Activated naive CD4-positive, alpha-beta T cell treated with anti-CD3 and anti-CD28 coated beads, Interleukin-2, amount 50 U/mL, for 72 hours (primary cell): ENCODE measurements at regions not wholly inside any gene's neighbourhood (a gene's known extent, or its start where the extent isn't known, plus 50 kb on each side); places are given as distances from the start of the nearest gene placed in this dataset.
"Not testable (repeated sequence)": the region's sequence is repeated elsewhere in the genome, so short reads cannot be mapped to it uniquely, and the experiment has no call there.

Source experiments
- ATAC-seq, 2 donors: fragments of 150-1000 bp; cut with Tn5 transposase; 2 replicates each; pipeline ENCODE4 v1.10.0; 2021; ENCODE audit warnings: mild to moderate bottlenecking in 2 of 2, moderate library complexity in 2 of 2
- DNase-seq, 2 donors: peaks; one replicate each; pipeline ENCODE4 v3.0.0; 2021 to 2022; ENCODE audit warnings: low spot score in 2 of 2
- H3K27ac Mint-ChIP-seq, 2 donors: one replicate each; pipeline ENCODE4 v1.8.0; 2022; ENCODE audit warnings: mild to moderate bottlenecking in 2 of 2, mixed read lengths in 2 of 2
- H3K36me3 Mint-ChIP-seq, 2 donors: one replicate each; pipeline ENCODE4 v1.8.0; 2022; ENCODE audit warnings: mixed read lengths in 2 of 2
- H3K9me3 Mint-ChIP-seq, 2 donors: one replicate each; pipeline ENCODE4 v1.8.0; 2022; ENCODE audit warnings: mixed read lengths in 2 of 2

GRCh38 chr9:42316026-42316425 is 132.6 kb downstream of the SPATA31A6 start:
- ATAC-seq, H3K27ac Mint-ChIP-seq, H3K9me3 Mint-ChIP-seq, H3K36me3 Mint-ChIP-seq, DNase-seq: not testable (repeated sequence)

- H3K9me3 Mint-ChIP-seq, DNase-seq, H3K36me3 Mint-ChIP-seq, ATAC-seq, H3K27ac Mint-ChIP-seq: not testable (repeated sequence)
Measured at GRCh38 chr9:42317677-42318076, 134.2 kb downstream of the SPATA31A6 start.

- not testable (repeated sequence) for H3K27ac Mint-ChIP-seq, H3K9me3 Mint-ChIP-seq, H3K36me3 Mint-ChIP-seq, DNase-seq, ATAC-seq
Measured at GRCh38 chr9:42323084-42323809, 139.8 kb downstream of the SPATA31A6 start.

- H3K9me3 Mint-ChIP-seq = not testable (repeated sequence)
Measured at GRCh38 chr9:42325142-42325541, 141.7 kb downstream of the SPATA31A6 start.

GRCh38 chr9:42325561-42325960 is 142.1 kb downstream of the SPATA31A6 start:
- ATAC-seq, DNase-seq, H3K36me3 Mint-ChIP-seq, H3K27ac Mint-ChIP-seq, H3K9me3 Mint-ChIP-seq: not testable (repeated sequence)

More at GRCh38 chr9:42325142-42325541, 141.7 kb downstream of the SPATA31A6 start:
- DNase-seq, ATAC-seq, H3K36me3 Mint-ChIP-seq, H3K27ac Mint-ChIP-seq: not testable (repeated sequence)

- not testable (repeated sequence) for H3K9me3 Mint-ChIP-seq, DNase-seq, H3K36me3 Mint-ChIP-seq, ATAC-seq, H3K27ac Mint-ChIP-seq
Measured at GRCh38 chr9:42326482-42326881, 143.0 kb downstream of the SPATA31A6 start.

- H3K9me3 Mint-ChIP-seq, H3K36me3 Mint-ChIP-seq, ATAC-seq, DNase-seq, H3K27ac Mint-ChIP-seq: not testable (repeated sequence)
Measured at GRCh38 chr9:42335342-42335741, 151.9 kb downstream of the SPATA31A6 start.

- H3K9me3 Mint-ChIP-seq, H3K27ac Mint-ChIP-seq, H3K36me3 Mint-ChIP-seq, ATAC-seq, DNase-seq: not testable (repeated sequence)
Measured at GRCh38 chr9:42335984-42336657, 152.7 kb downstream of the SPATA31A6 start.

- H3K9me3 Mint-ChIP-seq, H3K36me3 Mint-ChIP-seq, H3K27ac Mint-ChIP-seq, ATAC-seq, DNase-seq: not testable (repeated sequence)
Measured at GRCh38 chr9:42338275-42338674, 154.8 kb downstream of the SPATA31A6 start.

- not testable (repeated sequence) for H3K36me3 Mint-ChIP-seq, ATAC-seq, DNase-seq, H3K9me3 Mint-ChIP-seq, H3K27ac Mint-ChIP-seq
Measured at GRCh38 chr9:42339671-42340434, 156.4 kb downstream of the SPATA31A6 start.

- not testable (repeated sequence) for H3K9me3 Mint-ChIP-seq, H3K27ac Mint-ChIP-seq, DNase-seq, H3K36me3 Mint-ChIP-seq, ATAC-seq
Measured at GRCh38 chr9:42340435-42340723, 156.9 kb downstream of the SPATA31A6 start.

GRCh38 chr9:42341860-42342259 is 158.4 kb downstream of the SPATA31A6 start:
- H3K36me3 Mint-ChIP-seq, H3K9me3 Mint-ChIP-seq, DNase-seq, ATAC-seq, H3K27ac Mint-ChIP-seq: not testable (repeated sequence)

- not testable (repeated sequence) for H3K9me3 Mint-ChIP-seq
Measured at GRCh38 chr9:42342297-42342696, 158.8 kb downstream of the SPATA31A6 start.

GRCh38 chr9:42344508-42344907 is 161.0 kb downstream of the SPATA31A6 start:
- ATAC-seq, H3K9me3 Mint-ChIP-seq, H3K27ac Mint-ChIP-seq, H3K36me3 Mint-ChIP-seq, DNase-seq: not testable (repeated sequence)

More at GRCh38 chr9:42342297-42342696, 158.8 kb downstream of the SPATA31A6 start:
- not testable (repeated sequence) for H3K36me3 Mint-ChIP-seq, H3K27ac Mint-ChIP-seq, DNase-seq, ATAC-seq

- DNase-seq, ATAC-seq, H3K36me3 Mint-ChIP-seq, H3K27ac Mint-ChIP-seq, H3K9me3 Mint-ChIP-seq: not testable (repeated sequence)
Measured at GRCh38 chr9:42346916-42347315, 163.5 kb downstream of the SPATA31A6 start.

GRCh38 chr9:42349181-42349580 is 165.7 kb downstream of the SPATA31A6 start:
- not testable (repeated sequence) for H3K9me3 Mint-ChIP-seq, DNase-seq, ATAC-seq, H3K27ac Mint-ChIP-seq, H3K36me3 Mint-ChIP-seq

GRCh38 chr9:42350412-42350811 is 167.0 kb downstream of the SPATA31A6 start:
- not testable (repeated sequence) for H3K36me3 Mint-ChIP-seq, DNase-seq, ATAC-seq, H3K9me3 Mint-ChIP-seq, H3K27ac Mint-ChIP-seq
